Epithelial cell of esophagus (primary cell): ENCODE measurements at regions not wholly inside any gene's neighbourhood (a gene's known extent, or its start where the extent isn't known, plus 50 kb on each side); places are given as distances from the start of the nearest gene placed in this dataset.

Source experiments
- DNase-seq: peaks from one replicate; pipeline ENCODE4 v3.0.0; 2010; ENCODE audit warnings: low read depth
- H3K4me3 ChIP-seq: 2 replicates; pipeline ENCODE4 v1.5.1; 2011; ENCODE audit warnings: mild to moderate bottlenecking, low read length, control low read depth
- TF ChIP-seq, protein P1 (sequence below): IDR thresholded peaks from 2 replicates; pipeline ENCODE4 v1.5.1; 2011; ENCODE audit warnings: low read depth, mild to moderate bottlenecking, low read length, control low read depth, inconsistent platforms; ENCODE audit not compliant: insufficient read depth; ENCODE audit errors: missing control alignments

DNA sequence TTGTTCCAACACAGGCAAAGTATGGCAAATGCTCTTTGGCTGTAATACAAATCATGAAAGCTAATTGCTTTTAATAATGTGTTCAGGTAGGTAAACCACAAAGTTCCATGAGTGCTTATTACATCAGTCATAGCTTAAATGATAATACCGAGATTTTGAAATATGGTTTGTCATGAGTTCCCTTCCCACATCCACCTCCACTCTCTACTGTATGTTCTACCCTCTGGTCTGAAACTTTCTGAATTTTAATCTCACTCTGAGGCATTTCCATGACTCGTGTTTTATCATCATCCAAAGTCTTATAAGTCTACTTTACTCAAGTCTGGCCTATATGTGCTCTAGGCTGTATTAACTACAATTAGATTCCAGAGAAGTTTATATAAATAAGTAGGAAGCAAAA lies 354.8 kb downstream of the AKAIN1 start:
- TF ChIP-seq, protein P1, sequence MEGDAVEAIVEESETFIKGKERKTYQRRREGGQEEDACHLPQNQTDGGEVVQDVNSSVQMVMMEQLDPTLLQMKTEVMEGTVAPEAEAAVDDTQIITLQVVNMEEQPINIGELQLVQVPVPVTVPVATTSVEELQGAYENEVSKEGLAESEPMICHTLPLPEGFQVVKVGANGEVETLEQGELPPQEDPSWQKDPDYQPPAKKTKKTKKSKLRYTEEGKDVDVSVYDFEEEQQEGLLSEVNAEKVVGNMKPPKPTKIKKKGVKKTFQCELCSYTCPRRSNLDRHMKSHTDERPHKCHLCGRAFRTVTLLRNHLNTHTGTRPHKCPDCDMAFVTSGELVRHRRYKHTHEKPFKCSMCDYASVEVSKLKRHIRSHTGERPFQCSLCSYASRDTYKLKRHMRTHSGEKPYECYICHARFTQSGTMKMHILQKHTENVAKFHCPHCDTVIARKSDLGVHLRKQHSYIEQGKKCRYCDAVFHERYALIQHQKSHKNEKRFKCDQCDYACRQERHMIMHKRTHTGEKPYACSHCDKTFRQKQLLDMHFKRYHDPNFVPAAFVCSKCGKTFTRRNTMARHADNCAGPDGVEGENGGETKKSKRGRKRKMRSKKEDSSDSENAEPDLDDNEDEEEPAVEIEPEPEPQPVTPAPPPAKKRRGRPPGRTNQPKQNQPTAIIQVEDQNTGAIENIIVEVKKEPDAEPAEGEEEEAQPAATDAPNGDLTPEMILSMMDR: no peak
- no peak overlapping the region for H3K4me3 ChIP-seq
- peak; percentile 46 for DNase-seq

DNA sequence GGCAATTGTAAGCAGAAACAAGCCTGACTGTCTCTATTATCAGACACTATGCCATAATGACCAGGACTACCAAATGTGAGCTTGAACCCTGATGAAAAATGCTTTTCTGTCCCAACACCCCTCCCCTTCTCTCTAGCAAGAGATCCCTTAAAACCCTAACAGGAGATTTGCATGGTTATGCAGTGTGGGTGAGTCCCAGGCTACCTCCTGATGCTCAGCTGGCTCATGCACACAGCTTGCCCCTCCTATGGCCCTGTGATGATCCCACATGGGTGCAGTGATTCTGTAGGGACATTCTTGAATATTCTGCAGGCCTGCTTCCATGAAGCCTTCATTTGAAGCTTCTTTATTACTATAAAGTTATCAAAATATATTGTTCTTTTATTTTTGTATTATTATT lies 357.4 kb downstream of the AKAIN1 start:
- DNase-seq: no peak
- TF ChIP-seq, protein P1: no peak
- H3K4me3 ChIP-seq: no peak overlapping the region

DNA sequence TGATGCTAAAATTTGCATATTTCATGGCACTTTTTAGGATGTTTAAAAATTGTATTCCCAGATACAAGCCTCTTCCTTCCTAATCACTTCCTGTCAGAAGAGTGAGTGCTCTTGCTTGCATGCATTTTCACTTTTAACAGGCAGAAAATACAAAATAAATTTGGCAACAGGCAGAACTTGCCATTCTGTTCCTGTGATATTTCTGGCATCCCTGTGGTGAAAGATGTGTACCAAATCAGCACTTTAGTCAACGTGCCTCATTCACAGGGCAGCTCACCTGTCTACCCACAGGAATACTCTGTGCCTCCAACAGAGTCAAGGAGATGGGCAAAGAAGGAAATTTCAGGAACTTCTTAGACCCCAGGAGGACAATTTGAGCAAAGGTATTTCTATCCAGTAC lies 360.9 kb downstream of the AKAIN1 start:
- TF ChIP-seq, protein P1: no peak
- DNase-seq: no peak
- H3K4me3 ChIP-seq: no peak overlapping the region

DNA sequence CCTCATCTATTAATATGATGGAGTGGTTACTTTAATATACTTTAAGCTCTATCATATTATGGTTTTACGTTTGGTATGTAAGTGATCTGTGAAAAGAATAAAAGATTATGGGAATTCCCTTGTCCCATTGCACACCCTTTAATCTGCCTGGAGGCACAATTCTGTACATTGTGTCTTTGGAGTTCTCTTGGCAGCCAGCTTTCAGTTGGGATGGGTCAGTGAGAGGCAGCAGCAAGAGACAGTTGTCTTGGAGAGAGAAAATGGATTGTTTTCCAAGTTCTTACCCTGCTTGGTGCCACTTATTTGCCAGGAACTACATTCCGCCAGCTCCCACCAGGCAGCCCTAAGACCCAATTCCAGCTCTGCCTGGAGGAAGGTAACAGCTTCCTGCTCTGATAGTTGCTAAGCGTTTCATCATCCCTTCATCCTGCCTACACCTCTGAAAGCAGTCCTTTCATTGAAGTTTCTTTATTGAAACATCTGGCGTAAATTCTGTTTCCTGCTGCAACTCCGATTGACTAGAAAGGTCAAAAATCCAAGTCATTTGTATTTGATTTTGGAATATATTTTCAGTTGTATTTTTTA lies 365.2 kb downstream of the AKAIN1 start:
- no peak overlapping the region for H3K4me3 ChIP-seq
- peak; percentile 8 for DNase-seq
- TF ChIP-seq, protein P1: no peak

DNA sequence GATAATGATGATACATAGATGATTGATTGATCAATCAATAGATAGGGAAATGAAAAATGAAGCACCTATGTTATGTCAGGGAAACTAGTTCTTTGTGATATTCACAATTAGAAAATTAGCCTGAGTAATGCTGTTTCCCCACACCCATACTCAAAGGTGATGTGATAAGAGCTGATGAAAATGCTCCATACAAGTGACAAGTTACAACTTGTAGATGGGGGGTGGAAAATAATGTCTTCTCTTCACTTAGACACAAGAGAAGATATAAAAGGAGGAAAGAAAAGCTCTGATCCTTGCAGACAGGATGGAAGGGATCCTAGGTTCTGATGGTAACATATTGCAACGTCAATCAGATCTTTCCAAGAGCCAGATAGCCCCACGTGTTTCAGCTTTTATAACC lies 365.9 kb downstream of the AKAIN1 start:
- DNase-seq: peak; percentile 18
- H3K4me3 ChIP-seq: no peak overlapping the region
- TF ChIP-seq, protein P1: no peak

DNA sequence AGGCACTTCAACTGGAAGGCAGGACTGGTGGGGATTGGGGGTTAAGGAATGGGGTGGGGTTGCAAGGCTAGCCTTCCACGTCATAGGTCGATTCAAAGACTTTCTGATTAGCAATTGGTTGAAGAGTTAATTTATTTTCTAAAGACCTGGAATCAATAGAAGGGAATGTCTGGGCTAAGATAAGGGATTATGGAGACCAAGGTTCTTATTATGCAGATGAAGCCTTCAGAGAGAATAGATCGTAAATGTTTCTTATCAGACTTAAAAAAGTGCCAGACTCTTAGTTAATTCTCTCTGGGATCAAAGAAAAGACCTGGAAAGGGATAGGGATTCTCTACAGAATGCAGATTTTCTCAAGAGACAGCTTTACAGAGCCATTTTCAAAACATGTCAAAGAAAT lies 368.0 kb upstream of the DLGAP1 start:
- no peak for DNase-seq
- TF ChIP-seq, protein P1: no peak
- no peak overlapping the region for H3K4me3 ChIP-seq

DNA sequence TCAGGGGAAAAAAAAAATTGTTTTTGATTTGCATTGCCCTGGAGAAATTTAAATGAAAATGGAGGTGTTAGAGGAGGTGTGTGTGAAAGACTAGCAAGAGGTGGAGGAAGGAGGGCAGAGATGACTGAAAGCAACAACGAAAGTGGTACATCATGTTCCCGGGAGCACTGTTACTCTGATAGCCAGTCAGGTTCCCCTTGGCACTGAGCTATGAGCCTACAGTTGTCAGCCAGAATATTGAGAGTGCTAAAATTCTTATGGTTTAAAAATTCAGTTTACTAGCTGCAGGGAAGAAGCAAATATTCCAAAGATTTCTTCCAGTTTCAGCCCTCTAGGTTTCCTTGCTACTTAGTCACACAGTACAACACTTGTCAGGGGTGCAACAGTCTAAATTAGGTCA lies 366.7 kb upstream of the DLGAP1 start:
- no peak for DNase-seq
- H3K4me3 ChIP-seq: no peak overlapping the region
- TF ChIP-seq, protein P1: no peak
